Aorta (tissue), 5 donors: ENCODE measurements at regions not wholly inside any gene's neighbourhood (a gene's known extent, or its start where the extent isn't known, plus 50 kb on each side); places are given as distances from the start of the nearest gene placed in this dataset.

Experiments
- ATAC-seq: fragments of 200-7000 bp; cut with Tn5 transposase; one replicate; pipeline ENCODE4 v1.9.1; 2022; ENCODE audit warnings: moderate library complexity; ENCODE audit not compliant: low FRiP score
- DNase-seq, 2 donors: peaks; one replicate each; pipeline ENCODE4 v3.0.0-alpha.2; 2020
- H3K27ac ChIP-seq, 2 donors: one replicate each; pipeline ENCODE4 v1.5.1; 2013; ENCODE audit warnings: low read length in 2 of 2, mild to moderate bottlenecking in 2 of 2, moderate library complexity in 2 of 2, control low read depth in 1 of 2, inconsistent platforms in 1 of 2, low read depth in 1 of 2
- H3K27me3 ChIP-seq, 2 donors: one replicate each; pipeline ENCODE4 v1.6.1; 2013; ENCODE audit warnings: control low read depth in 1 of 2, low read length in 1 of 2, mild to moderate bottlenecking in 1 of 2, moderate library complexity in 1 of 2; ENCODE audit not compliant: insufficient read depth in 2 of 2, control insufficient read depth in 1 of 2
- H3K36me3 ChIP-seq, 2 donors: one replicate each; pipeline ENCODE4 v1.6.1; 2013; ENCODE audit warnings: control low read depth in 1 of 2, low read length in 1 of 2, mild to moderate bottlenecking in 1 of 2; ENCODE audit not compliant: insufficient read depth in 2 of 2, control insufficient read depth in 1 of 2
- H3K4me1 ChIP-seq, 2 donors: one replicate each; pipeline ENCODE4 v1.6.1; 2013; ENCODE audit warnings: low read length in 2 of 2, control low read depth in 1 of 2, mild to moderate bottlenecking in 1 of 2, moderate library complexity in 1 of 2; ENCODE audit not compliant: insufficient read depth in 2 of 2, control insufficient read depth in 1 of 2
- H3K4me3 ChIP-seq, 2 donors: one replicate each; pipeline ENCODE4 v1.5.1; 2013; ENCODE audit warnings: low read length in 2 of 2, control low read depth in 1 of 2, mild to moderate bottlenecking in 1 of 2
- H3K9me3 ChIP-seq: one replicate; pipeline ENCODE4 v1.6.1; 2013; ENCODE audit warnings: mild to moderate bottlenecking, low read length; ENCODE audit not compliant: control insufficient read depth
- WGBS, 2 donors: extraction: QIAGEN DNeasy Blood & Tissue Kit; methylation state at CpG; one replicate each; pipeline ENCODE4 v1.1.7; 2013; 5-methylcytosine and 5-hydroxymethylcytosine counted together
- intact Hi-C, 2 donors: fragments of 100-400 bp; cut with DNase I; formaldehyde crosslinking; loops; one replicate each; pipeline versions ENCODE4 v1.14.2 to v1.15.0; 2022
- donor health status: healthy with polysubstance abuse.
- donor health status: Bipolar disorder and iron deficiency.
- donor health status: DM: no; HTN: no; CAD: no.
- donor health status: DM: no; HTN: no; CAD: no.
- donor health status: DM: yes; HTN: yes; CAD: no.

DNA sequence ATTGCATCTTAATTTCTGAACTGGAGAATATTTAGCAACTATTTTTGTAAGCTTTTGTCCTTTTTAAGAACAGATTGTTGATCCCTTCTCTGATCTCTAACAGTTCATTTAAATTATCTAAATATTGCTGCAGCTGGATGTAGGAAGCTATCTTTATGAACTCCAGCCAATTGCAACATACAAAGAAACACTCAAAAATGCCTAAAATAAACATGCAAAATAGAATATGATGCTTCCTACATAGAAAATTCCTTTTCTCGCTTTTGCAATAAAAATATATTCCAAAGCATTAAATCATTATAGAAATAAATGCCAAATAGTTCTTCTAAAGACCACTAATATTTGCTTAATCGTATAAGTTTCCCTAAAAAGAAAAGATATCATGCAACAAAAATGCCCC, 218.6 kb downstream of the LURAP1L start:
- Histone ChIP-seq H3K4me1 (no peaks in the 10 kb centered on the region), H3K9me3 (no peaks in the 10 kb centered on the region), H3K27me3 (no peaks in the 10 kb centered on the region), H3K36me3 (no peaks in the 10 kb centered on the region), H3K4me3 (no peak overlapping the region), H3K27ac (no peak overlapping the region)
- WGBS, 2 donors, result 19 to 25% methylated on average over 2 of the region's 2 CpGs
- no peak for DNase-seq
- no peak for ATAC-seq
- intact Hi-C loops, result no loop called here

DNA sequence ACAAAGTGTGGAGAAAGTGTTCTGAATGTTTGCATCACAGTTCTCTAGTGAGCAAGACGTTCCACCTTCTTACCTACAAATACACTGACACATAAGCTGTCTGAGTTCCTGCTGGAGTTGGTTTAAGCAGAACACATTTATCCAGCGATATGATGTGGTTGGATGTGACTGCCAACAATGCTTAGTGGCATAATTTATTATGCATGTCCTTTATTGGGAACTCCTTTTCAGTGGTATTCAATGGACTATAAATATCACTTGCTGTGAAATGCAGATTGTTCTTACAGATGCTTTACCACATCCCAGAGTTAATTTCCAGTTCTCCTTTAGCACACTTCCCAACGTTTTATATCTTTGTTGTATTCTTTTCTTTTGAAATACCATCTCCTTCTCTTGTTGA, 222.2 kb downstream of the LURAP1L start:
- no peaks in the 10 kb centered on the region for H3K27me3 ChIP-seq
- DNase-seq, result no peak
- no peaks in the 10 kb centered on the region for H3K9me3 ChIP-seq
- intact Hi-C loops, result no loop called here
- WGBS, 2 donors, result 14 to 20% methylated on average over 3 of the region's 3 CpGs
- no peaks in the 10 kb centered on the region for H3K36me3 ChIP-seq
- H3K4me3 ChIP-seq, result no peak overlapping the region
- no peak for ATAC-seq
- H3K4me1 ChIP-seq, result no peaks in the 10 kb centered on the region
- H3K27ac ChIP-seq, result no peak overlapping the region

DNA sequence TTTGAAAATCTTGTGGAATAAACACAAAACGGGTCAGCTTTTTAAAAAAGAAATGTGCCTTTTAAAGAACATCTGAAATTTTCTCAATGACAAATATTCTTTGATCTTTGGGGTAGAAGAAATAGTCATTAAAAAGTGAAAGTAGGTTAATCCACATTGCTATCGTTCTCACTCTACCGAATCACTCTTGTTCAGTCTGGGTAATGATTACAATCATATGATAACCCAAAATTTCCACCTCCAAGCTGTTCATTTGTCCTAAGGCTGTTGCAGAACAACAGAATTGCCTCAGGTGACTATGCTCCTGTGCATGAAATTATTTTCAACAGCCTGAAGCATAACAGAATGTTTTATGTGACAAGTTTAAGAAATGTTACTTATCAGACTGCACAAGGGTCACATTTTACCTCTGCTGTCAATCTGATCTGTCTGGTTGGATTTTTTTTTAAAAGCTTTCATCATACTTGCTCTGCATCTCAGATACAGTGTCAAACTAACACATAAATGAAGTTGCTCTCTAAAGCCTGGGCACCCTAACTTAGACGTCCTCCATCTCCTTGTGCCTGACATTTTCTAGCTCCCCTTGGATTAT, 227.3 kb downstream of the LURAP1L start:
- Histone ChIP-seq H3K27me3 (no peaks in the 10 kb centered on the region), H3K9me3 (peaks cover 1% of the 10 kb centered on the region), H3K36me3 (no peaks in the 10 kb centered on the region), H3K4me3 (no peak overlapping the region), H3K27ac (no peak overlapping the region), H3K4me1 (no peaks in the 10 kb centered on the region)
- ATAC-seq (no peak), DNase-seq (no peak)
- WGBS, 2 donors, result 62 to 70% methylated on average over 4 of the region's 4 CpGs
- intact Hi-C loops, result no loop called here

DNA sequence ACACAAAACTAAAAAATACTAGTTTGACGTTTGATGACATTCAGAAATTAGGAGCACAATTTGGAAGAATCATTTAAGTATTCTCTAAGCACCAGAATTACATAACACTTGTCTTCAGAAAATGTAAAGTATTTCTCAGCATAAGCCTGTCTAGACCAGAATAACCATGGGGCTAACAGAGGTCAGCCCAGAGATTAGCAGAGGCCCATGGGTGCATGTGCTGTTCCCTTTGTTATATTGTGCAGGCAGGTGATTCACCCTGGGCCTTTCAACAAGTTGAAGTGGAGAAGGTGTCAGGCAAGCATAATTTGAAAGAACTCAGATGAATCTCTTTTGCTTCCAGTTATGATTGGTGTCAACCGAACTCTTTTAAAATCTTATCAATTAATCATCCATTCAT, 227.9 kb downstream of the LURAP1L start:
- Histone ChIP-seq H3K27ac (no peak overlapping the region), H3K9me3 (peaks cover 1% of the 10 kb centered on the region), H3K4me1 (no peaks in the 10 kb centered on the region), H3K27me3 (no peaks in the 10 kb centered on the region), H3K4me3 (no peak overlapping the region), H3K36me3 (no peaks in the 10 kb centered on the region)
- ATAC-seq (no peak), DNase-seq (no peak)
- intact Hi-C loops, result no loop called here
- WGBS, 2 donors, result 85% methylated on average over 2 of the region's 2 CpGs

DNA sequence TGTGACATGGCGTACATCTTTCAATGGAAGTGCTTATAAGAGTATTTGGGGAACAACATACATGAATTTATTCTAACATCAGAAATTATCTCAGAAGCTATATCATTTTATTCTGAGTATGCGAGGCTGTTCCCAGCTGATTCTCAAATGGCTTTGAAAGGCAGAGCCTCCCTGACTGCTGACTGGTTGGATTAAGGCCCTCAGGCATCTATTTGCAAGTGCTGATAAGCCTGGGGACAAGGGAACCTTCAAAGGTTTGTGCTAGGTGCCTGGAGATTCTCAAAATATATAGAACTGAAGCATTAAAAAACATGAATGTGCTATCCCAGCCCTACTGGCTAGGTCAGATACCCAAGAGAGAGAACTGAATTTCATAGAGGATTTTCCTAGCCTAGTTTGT, 235.1 kb downstream of the LURAP1L start:
- no peaks in the 10 kb centered on the region for H3K36me3 ChIP-seq
- 94 to 97% methylated on average over 2 of the region's 2 CpGs for WGBS, 2 donors
- peaks cover 1% of the 10 kb centered on the region for H3K9me3 ChIP-seq
- no peak for DNase-seq
- ATAC-seq, result no peak
- no peak overlapping the region for H3K27ac ChIP-seq
- H3K27me3 ChIP-seq, result no peaks in the 10 kb centered on the region
- H3K4me1 ChIP-seq, result no peaks in the 10 kb centered on the region
- H3K4me3 ChIP-seq, result no peak overlapping the region
- intact Hi-C loops, result no loop called here

DNA sequence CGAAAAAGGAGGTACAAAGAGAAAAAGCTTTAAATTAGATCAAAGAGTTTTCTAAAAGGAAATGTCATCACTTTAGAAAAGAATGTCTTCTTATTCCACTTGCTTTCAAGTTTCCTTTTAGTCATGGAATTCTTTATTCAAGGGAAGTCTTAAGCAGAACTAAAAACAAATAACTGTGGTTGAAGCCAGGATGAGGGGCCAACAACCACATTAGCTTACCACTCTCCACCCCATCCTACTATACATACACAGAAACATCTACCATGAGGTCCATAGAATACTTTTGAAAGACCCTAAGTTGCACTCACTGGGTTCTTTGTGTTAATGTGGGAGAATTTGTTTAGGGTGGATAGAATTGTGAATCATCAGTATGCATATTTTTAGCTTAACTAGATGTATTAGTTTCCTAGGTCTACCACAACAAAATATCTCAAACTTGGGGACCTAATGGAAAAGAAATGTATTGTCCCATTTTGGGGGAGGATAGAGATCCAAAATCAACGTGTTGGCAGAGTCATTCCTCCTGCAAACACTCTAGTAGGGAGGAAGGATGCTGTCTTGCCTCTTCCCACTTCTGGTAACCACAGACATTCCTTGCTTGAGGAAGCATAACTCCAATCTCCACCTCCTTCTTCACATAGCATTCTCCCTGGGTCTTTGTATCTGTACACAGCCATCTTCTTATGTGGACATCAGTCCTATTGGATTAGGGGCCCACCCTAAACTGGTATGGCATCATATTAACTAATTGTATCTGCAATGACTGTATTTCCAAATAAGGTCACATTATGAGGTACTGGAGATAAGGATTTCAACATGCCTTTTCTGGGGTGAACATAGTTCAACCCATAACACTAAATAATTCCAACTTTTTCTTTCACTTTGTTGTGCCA, 239.4 kb downstream of the LURAP1L start:
- intact Hi-C loops, result no loop called here

DNA sequence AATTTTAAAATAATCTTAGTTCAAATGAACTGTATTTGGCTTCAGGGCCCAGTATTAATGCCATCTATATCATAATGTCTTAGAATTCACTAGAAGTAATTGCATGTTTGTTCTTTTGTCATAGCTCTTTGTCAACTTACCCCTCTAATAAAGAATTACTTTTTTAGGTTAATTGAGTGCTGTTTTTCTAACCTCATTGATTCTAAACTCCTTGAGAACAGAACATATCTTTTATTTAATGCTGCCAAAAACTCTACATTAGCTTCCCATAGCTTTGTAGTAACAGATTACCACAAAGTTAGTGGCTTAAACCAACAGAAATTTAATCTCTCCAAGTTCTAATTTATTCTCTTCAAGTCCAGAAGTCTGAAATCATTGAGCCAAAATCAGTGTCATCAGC, 242.4 kb downstream of the LURAP1L start:
- Histone ChIP-seq H3K9me3 (no peaks in the 10 kb centered on the region), H3K4me1 (no peaks in the 10 kb centered on the region), H3K4me3 (no peak overlapping the region), H3K36me3 (no peaks in the 10 kb centered on the region), H3K27me3 (no peaks in the 10 kb centered on the region), H3K27ac (no peak overlapping the region)
- intact Hi-C loops, result no loop called here
- ATAC-seq (no peak), DNase-seq (no peak)

More for the DNA sequence above, 239.4 kb downstream of the LURAP1L start:
- no peak for ATAC-seq
- Histone ChIP-seq H3K27ac (no peak overlapping the region), H3K27me3 (no peaks in the 10 kb centered on the region), H3K36me3 (no peaks in the 10 kb centered on the region), H3K9me3 (no peaks in the 10 kb centered on the region), H3K4me3 (no peak overlapping the region), H3K4me1 (no peaks in the 10 kb centered on the region)
- no peak for DNase-seq
- WGBS, 2 donors, result 17 to 41% methylated on average over 2 of the region's 2 CpGs

DNA sequence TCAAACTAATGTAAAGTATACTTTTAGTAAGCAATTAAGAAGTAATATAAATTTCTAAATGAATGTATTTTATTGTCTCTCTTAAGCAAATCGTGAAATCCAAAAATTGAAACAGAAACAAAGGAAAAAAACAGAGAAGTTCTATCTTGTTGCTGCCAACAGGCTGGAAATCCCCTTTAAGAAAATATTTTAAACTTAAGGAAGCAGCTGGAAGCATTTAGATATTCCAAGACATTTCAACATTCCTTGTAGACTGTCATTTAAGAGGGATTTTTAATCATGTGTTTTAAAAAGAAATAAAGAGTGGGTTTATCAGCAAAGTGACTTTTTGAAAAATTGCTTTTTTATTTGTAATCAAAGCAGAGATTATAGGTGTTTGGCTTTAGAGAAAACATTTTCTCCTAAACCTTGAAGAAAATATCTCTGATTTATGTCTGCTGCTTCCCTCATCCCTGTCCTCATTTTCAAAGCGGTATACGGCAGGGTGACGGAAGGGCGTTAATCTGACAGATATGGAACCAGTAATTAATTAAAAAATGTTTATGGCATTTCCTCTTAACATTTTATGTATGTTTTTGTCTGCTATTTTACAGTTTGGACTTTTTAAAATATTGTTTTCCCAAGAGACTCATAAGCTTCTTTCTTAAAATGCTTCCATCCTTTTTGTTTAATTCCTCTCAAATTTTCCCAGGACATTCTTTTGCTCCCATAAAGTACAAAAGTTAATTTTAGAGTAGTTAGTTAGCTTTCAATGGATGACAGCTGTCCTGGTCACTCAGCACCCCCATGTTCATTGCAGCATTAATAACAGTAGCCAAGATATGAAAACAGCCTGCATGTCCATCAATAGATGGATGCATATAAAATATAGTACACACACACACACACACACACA, 245.6 kb downstream of the LURAP1L start:
- H3K27ac ChIP-seq, result no peak overlapping the region
- WGBS, 2 donors, result 37 to 52% methylated on average over 5 of the region's 5 CpGs
- no peak for ATAC-seq

More for the DNA sequence above, 245.6 kb downstream of the LURAP1L start:
- DNase-seq, result no peak
- no peaks in the 10 kb centered on the region for H3K36me3 ChIP-seq
- H3K4me3 ChIP-seq, result no peak overlapping the region
- H3K9me3 ChIP-seq, result no peaks in the 10 kb centered on the region
- no peaks in the 10 kb centered on the region for H3K4me1 ChIP-seq
- H3K27me3 ChIP-seq, result no peaks in the 10 kb centered on the region
- intact Hi-C loops, result no loop called here
